AG09319 (cell line): ENCODE measurements at regions not wholly inside any gene's neighbourhood (a gene's known extent, or its start where the extent isn't known, plus 50 kb on each side); places are given as distances from the start of the nearest gene placed in this dataset.
A peak's percentile ranks its signal among the peaks of the same experiment; 100 is the strongest.

Experiments
- DNase-seq: peaks from one replicate; pipeline ENCODE4 v3.0.0-alpha.2; 2010; ENCODE audit warnings: low read depth; ENCODE audit errors: extremely low read depth
- CTCF ChIP-seq: IDR thresholded peaks from 2 replicates; pipeline ENCODE4 v1.5.1; 2011; ENCODE audit warnings: low read depth, mild to moderate bottlenecking, inconsistent platforms, low read length, moderate library complexity

GRCh38 chr5:159463590-159464321 is 133.5 kb upstream of the IL12B start:
- TF ChIP-seq CTCF: no peak
- peak; percentile 87 for DNase-seq

- no peak for DNase-seq
- TF ChIP-seq CTCF: no peak
These were observed 135.3 kb upstream of the IL12B start for GRCh38 chr5:159465604-159466003.

GRCh38 chr5:159467666-159468065 is 137.4 kb upstream of the IL12B start:
- no peak for TF ChIP-seq CTCF
- no peak for DNase-seq

GRCh38 chr5:159469496-159470372 is 139.4 kb upstream of the IL12B start:
- no peak for TF ChIP-seq CTCF
- DNase-seq: no peak

- no peak for TF ChIP-seq CTCF
- DNase-seq: peak; percentile 40
These were observed 141.6 kb upstream of the IL12B start for GRCh38 chr5:159471904-159472303.

- TF ChIP-seq CTCF: no peak
- no peak for DNase-seq
These were observed 144.7 kb upstream of the IL12B start for GRCh38 chr5:159475026-159475425.

GRCh38 chr5:159478950-159479349 is 148.7 kb upstream of the IL12B start:
- DNase-seq: no peak
- no peak for TF ChIP-seq CTCF
